Neural cell (in vitro differentiated cells): ENCODE measurements at regions not wholly inside any gene's neighbourhood (a gene's known extent, or its start where the extent isn't known, plus 50 kb on each side); places are given as distances from the start of the nearest gene placed in this dataset.

Experiments used
- CTCF ChIP-seq: fragments of 450-650 bp; IDR thresholded peaks from 2 replicates; pipeline ENCODE4 v1.5.1; 2014; ENCODE audit warnings: antibody characterized with exemption, mild to moderate bottlenecking, moderate library complexity; ENCODE audit not compliant: poor library complexity, severe bottlenecking
- EP300 ChIP-seq: fragments of 450-650 bp; conservative IDR thresholded peaks from 2 replicates; pipeline ENCODE4 v1.6.1; 2014; ENCODE audit warnings: antibody characterized with exemption, mild to moderate bottlenecking, moderate library complexity; ENCODE audit not compliant: poor library complexity, severe bottlenecking
- EZH2 ChIP-seq: fragments of 200-600, 300-800 bp; shearing (Covaris generic), sonication (generic); IDR thresholded peaks from 2 replicates; pipeline ENCODE4 v1.6.1; 2014; ENCODE audit warnings: antibody characterized with exemption, low read length, borderline replicate concordance, mild to moderate bottlenecking; ENCODE audit not compliant: insufficient read depth, poor library complexity, severe bottlenecking
- MXI1 ChIP-seq: fragments of 450-650 bp; conservative IDR thresholded peaks from 2 replicates; pipeline ENCODE4 v1.6.1; 2014; ENCODE audit warnings: antibody characterized with exemption, mild to moderate bottlenecking; ENCODE audit not compliant: poor library complexity, severe bottlenecking
- POLR2AphosphoS5 ChIP-seq: IDR thresholded peaks from 2 replicates; pipeline ENCODE4 v1.6.1; 2012
- RAD21 ChIP-seq: fragments of 450-650 bp; conservative IDR thresholded peaks from 2 replicates; pipeline ENCODE4 v1.6.1; 2014; ENCODE audit warnings: antibody characterized with exemption, mild to moderate bottlenecking, moderate library complexity
- SMC3 ChIP-seq: fragments of 450-650 bp; conservative IDR thresholded peaks from 2 replicates; pipeline ENCODE4 v1.6.1; 2014; ENCODE audit warnings: antibody characterized with exemption, mild to moderate bottlenecking, moderate library complexity; ENCODE audit not compliant: poor library complexity
- TAF1 ChIP-seq: IDR thresholded peaks from 2 replicates; pipeline ENCODE4 v1.6.1; 2012; ENCODE audit warnings: low read depth

- TF ChIP-seq CTCF: no peak
- TF ChIP-seq MXI1: no peak
- no peak for TF ChIP-seq EP300
- no peak for TF ChIP-seq TAF1
- no peak for TF ChIP-seq RAD21
- no peak for TF ChIP-seq POLR2AphosphoS5
- no peak for TF ChIP-seq EZH2
- no peak for TF ChIP-seq SMC3
Observed at GRCh38 chr3:18237251-18238005, 187.7 kb downstream of the SATB1 start.
